CD4-positive, alpha-beta T cell (primary cell): ENCODE measurements at regions not wholly inside any gene's neighbourhood (a gene's known extent, or its start where the extent isn't known, plus 50 kb on each side); places are given as distances from the start of the nearest gene placed in this dataset.
"Not testable (repeated sequence)": the region's sequence is repeated elsewhere in the genome, so short reads cannot be mapped to it uniquely, and the experiment has no call there.

Experiments used
- ATAC-seq: fragments of 200-7000 bp; cut with Tn5 transposase; one replicate; pipeline ENCODE4 v1.10.0; 2022; ENCODE audit warnings: mild to moderate bottlenecking; ENCODE audit not compliant: poor library complexity
- CTCF ChIA-PET: fragments of 350-600 bp; sonication (Branson Sonifier 250); formaldehyde crosslinking; loops from one replicate; lab custom pipeline; 2021; ENCODE audit warnings: antibody characterized with exemption, inconsistent platforms; lab: Charles Lee
- POLR2A ChIA-PET: fragments of 350-600 bp; sonication (Branson Sonifier 250); formaldehyde crosslinking; loops from one replicate; lab custom pipeline; 2021; ENCODE audit warnings: antibody characterized with exemption, inconsistent platforms; lab: Charles Lee
- DNase-seq, 14 experiments: peaks; one replicate each; pipeline ENCODE4 v3.0.0-alpha.2; 2013 to 2020; ENCODE audit warnings: mixed read lengths in 2 of 14
- H3K27ac ChIP-seq, 2 donors: one replicate each; pipeline versions ENCODE4 v1.5.1 to v1.7.0; 2013; ENCODE audit warnings: low read length in 2 of 2, low read depth in 1 of 2, mild to moderate bottlenecking in 1 of 2
- H3K27me3 ChIP-seq, 2 experiments: 1 replicate in 1 of 2; 2 replicates in 1 of 2; pipeline versions ENCODE4 v1.6.1 to v1.7.0; 2013; ENCODE audit warnings: low read length in 2 of 2, control low read depth in 1 of 2, mild to moderate bottlenecking in 1 of 2, moderate library complexity in 1 of 2; ENCODE audit not compliant: insufficient read depth in 2 of 2, control insufficient read depth in 1 of 2
- H3K36me3 ChIP-seq: one replicate; pipeline ENCODE4 v1.6.1; 2013; ENCODE audit warnings: low read length, control low read depth; ENCODE audit not compliant: insufficient read depth
- H3K4me1 ChIP-seq: one replicate; pipeline ENCODE4 v1.6.1; 2013; ENCODE audit warnings: low read length, control low read depth; ENCODE audit not compliant: insufficient read depth
- H3K4me3 ChIP-seq: one replicate; pipeline ENCODE4 v1.5.1; 2013; ENCODE audit warnings: mild to moderate bottlenecking, low read length, moderate library complexity
- H3K9me3 ChIP-seq, 2 experiments: 1 replicate in 1 of 2; 2 replicates in 1 of 2; pipeline versions ENCODE4 v1.6.1 to v1.7.0; 2013; ENCODE audit warnings: low read length in 2 of 2, mild to moderate bottlenecking in 2 of 2, control low read depth in 1 of 2, moderate library complexity in 1 of 2; ENCODE audit not compliant: control insufficient read depth in 1 of 2, insufficient read depth in 1 of 2
- H3K27ac Mint-ChIP-seq: one replicate; pipeline ENCODE4 v1.8.0; 2020; ENCODE audit warnings: mixed read lengths
- H3K27me3 Mint-ChIP-seq: one replicate; pipeline ENCODE4 v1.8.0; 2021; ENCODE audit warnings: mixed read lengths
- H3K36me3 Mint-ChIP-seq: one replicate; pipeline ENCODE4 v1.8.0; 2021; ENCODE audit warnings: low read depth, mixed read lengths
- H3K4me1 Mint-ChIP-seq: one replicate; pipeline ENCODE4 v1.8.0; 2021; ENCODE audit warnings: low read depth, mixed read lengths
- H3K4me3 Mint-ChIP-seq: one replicate; pipeline ENCODE4 v1.8.0; 2020; ENCODE audit warnings: mild to moderate bottlenecking, mixed read lengths
- H3K9me3 Mint-ChIP-seq: one replicate; pipeline ENCODE4 v1.8.0; 2020; ENCODE audit warnings: mixed read lengths
- CTCF ChIP-seq: fragments of 200-600 bp; IDR thresholded peaks from one replicate; pipeline ENCODE4 v1.8.0; 2022; ENCODE audit warnings: antibody characterized with exemption, mild to moderate bottlenecking
- intact Hi-C, 2 experiments: fragments of 100-400 bp; cut with DNase I in 1 of 2; cut with micrococcal nuclease in 1 of 2; formaldehyde crosslinking; loops; one replicate each; pipeline versions ENCODE4 v1.15.1 to v1.9.0; 2023 to 2025; cut with DNase I, micrococcal nuclease

DNA sequence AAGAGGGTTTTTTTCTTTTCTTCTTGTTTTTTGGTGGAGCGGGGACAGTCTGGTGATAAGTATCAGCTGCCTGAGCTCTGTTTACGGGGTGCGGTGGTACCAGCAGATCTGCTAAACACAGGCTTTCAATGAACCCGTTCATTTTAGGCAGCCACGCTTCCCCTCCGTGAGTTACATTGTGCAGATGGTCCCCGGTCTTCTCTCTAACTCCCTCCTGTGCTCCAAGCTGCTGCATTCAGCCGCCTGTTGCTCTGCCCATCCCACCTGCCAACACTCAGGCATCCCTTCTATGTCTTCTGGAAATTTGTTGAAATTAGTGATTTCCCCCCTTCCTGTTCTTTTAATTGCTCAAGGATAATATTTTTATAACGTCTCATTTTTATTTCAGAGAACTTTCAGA is 82.1 kb upstream of the ELAC2 start:
- H3K36me3 Mint-ChIP-seq = no peaks in the 10 kb centered on the region

GRCh38 chr17:13099089-13099735 is 81.4 kb upstream of the ELAC2 start:
- POLR2A ChIA-PET = no interaction called here
- no peak for ATAC-seq
- H3K9me3 Mint-ChIP-seq = peaks cover 5% of the 10 kb centered on the region

More for the DNA sequence above, 82.1 kb upstream of the ELAC2 start:
- ChIA-PET CTCF (no interaction called here), POLR2A (no interaction called here)
- Histone ChIP-seq H3K9me3 (peaks cover 0 to 7% of the 10 kb centered on the region in 2 experiments), H3K4me3 (no peak overlapping the region), H3K36me3 (no peaks in the 10 kb centered on the region), H3K27me3 (no peaks in the 10 kb centered on the region), H3K4me1 (no peaks in the 10 kb centered on the region), H3K27ac (no peak overlapping the region)
- intact Hi-C loops = no loop called here
- Mint-ChIP-seq H3K27ac (no peak overlapping the region), H3K4me1 (no peaks in the 10 kb centered on the region), H3K27me3 (no peaks in the 10 kb centered on the region), H3K4me3 (no peak overlapping the region), H3K9me3 (peaks cover 5% of the 10 kb centered on the region)
- TF ChIP-seq CTCF = no peak
- no peak for ATAC-seq
- no peak for DNase-seq

DNA sequence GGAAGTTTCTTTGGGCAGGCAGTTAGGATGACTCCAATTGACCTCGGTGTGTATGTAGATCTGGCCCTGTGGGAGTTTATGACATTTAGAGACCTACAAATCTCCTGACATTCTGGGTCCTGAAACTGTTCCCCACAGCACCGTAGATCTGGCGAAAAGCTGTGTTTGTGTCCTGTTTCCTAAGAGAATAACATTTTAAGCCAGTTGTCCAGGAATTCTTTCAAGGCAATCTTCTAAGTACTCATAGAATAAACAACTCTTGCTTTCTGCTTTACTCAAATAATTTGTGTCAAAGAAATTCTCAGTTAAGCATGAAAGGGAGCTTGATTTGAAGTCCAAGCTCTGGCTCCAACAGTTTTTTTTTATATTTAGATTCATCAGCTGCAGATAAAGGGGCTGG is 78.5 kb upstream of the ELAC2 start:
- Mint-ChIP-seq H3K4me3 (no peak overlapping the region), H3K27me3 (no peaks in the 10 kb centered on the region), H3K27ac (no peak overlapping the region), H3K9me3 (no peaks in the 10 kb centered on the region), H3K36me3 (no peaks in the 10 kb centered on the region), H3K4me1 (no peaks in the 10 kb centered on the region)
- Histone ChIP-seq H3K4me1 (no peaks in the 10 kb centered on the region), H3K36me3 (no peaks in the 10 kb centered on the region), H3K27me3 (no peaks in the 10 kb centered on the region), H3K9me3 (no peaks in the 10 kb centered on the region), H3K27ac (no peak overlapping the region), H3K4me3 (no peak overlapping the region)
- intact Hi-C loops = no loop called here
- TF ChIP-seq CTCF = no peak
- ATAC-seq = no peak
- no peak for DNase-seq
- ChIA-PET CTCF (no interaction called here), POLR2A (no interaction called here)

More at GRCh38 chr17:13099089-13099735, 81.4 kb upstream of the ELAC2 start:
- no peaks in the 10 kb centered on the region for H3K36me3 Mint-ChIP-seq
- intact Hi-C loops = no loop called here
- Histone ChIP-seq H3K27me3 (no peaks in the 10 kb centered on the region), H3K4me1 (no peaks in the 10 kb centered on the region), H3K9me3 (peaks cover 0 to 7% of the 10 kb centered on the region in 2 experiments), H3K4me3 (no peak overlapping the region), H3K27ac (no peak overlapping the region), H3K36me3 (no peaks in the 10 kb centered on the region)
- H3K27ac Mint-ChIP-seq = no peak overlapping the region
- no peak for DNase-seq
- no peaks in the 10 kb centered on the region for H3K4me1 Mint-ChIP-seq
- no peaks in the 10 kb centered on the region for H3K27me3 Mint-ChIP-seq
- no peak overlapping the region for H3K4me3 Mint-ChIP-seq
- no peak for TF ChIP-seq CTCF
- CTCF ChIA-PET = no interaction called here

DNA sequence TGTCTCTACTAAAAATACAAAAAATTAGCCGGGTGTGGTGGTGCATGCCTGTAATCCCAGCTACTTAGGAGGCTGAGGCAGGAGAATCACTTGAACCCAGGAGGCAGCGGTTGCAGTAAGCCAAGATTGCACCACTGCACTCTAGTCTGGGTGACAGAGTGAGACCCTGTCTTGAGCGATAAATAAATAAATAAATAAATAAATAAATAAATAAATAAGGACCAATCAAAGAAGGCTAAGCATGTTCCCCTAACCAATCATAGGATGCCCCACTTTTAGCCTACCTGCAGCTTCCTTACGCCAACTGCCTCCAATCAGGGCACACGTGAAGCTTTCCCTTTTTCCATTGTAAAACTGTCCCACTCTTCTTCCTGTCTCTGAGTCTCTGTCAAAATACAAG is 74.2 kb upstream of the ELAC2 start:
- H3K4me3 Mint-ChIP-seq = not testable (repeated sequence)

More for the DNA sequence above, 74.2 kb upstream of the ELAC2 start:
- H3K27me3 ChIP-seq, ATAC-seq, H3K27me3 Mint-ChIP-seq, H3K36me3 Mint-ChIP-seq, DNase-seq, H3K36me3 ChIP-seq, POLR2A ChIA-PET, intact Hi-C loops, H3K27ac ChIP-seq, H3K9me3 Mint-ChIP-seq, H3K9me3 ChIP-seq, H3K27ac Mint-ChIP-seq, H3K4me1 ChIP-seq, H3K4me1 Mint-ChIP-seq, H3K4me3 ChIP-seq, CTCF ChIA-PET: not testable (repeated sequence)
